ENCODE measurements at regions not wholly inside any gene's neighbourhood (a gene's known extent, or its start where the extent isn't known, plus 50 kb on each side); places are given as distances from the start of the nearest gene placed in this dataset.

DNA sequence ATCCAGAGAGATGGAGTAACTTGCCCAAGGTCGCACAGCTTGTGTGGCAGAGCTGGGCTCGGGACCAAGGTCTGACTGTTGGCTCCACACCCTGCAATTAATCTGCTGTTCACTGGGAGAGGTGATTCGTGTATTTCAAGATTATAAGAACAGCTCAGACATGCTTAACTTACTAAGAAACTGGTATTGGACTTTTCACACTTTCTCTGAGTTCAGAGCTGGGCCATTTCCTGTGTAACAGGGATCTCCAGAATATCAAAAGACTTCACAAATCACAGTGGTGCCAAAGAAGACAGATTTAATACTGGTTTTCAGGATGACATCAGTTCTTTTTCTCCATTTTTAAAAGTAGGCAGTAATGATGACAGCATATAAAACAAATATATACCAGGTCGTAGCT is 156.8 kb upstream of the UBE2E1 start:
- no peak for DNase-seq (ENCODE audit: low read depth)
- TF ChIP-seq, protein P1, sequence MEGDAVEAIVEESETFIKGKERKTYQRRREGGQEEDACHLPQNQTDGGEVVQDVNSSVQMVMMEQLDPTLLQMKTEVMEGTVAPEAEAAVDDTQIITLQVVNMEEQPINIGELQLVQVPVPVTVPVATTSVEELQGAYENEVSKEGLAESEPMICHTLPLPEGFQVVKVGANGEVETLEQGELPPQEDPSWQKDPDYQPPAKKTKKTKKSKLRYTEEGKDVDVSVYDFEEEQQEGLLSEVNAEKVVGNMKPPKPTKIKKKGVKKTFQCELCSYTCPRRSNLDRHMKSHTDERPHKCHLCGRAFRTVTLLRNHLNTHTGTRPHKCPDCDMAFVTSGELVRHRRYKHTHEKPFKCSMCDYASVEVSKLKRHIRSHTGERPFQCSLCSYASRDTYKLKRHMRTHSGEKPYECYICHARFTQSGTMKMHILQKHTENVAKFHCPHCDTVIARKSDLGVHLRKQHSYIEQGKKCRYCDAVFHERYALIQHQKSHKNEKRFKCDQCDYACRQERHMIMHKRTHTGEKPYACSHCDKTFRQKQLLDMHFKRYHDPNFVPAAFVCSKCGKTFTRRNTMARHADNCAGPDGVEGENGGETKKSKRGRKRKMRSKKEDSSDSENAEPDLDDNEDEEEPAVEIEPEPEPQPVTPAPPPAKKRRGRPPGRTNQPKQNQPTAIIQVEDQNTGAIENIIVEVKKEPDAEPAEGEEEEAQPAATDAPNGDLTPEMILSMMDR (conservative IDR thresholded peaks at IDR 0.05; ENCODE audit: low read length), result no peak
- H3K4me3 ChIP-seq (ENCODE audit: low read length), result no peak overlapping the region

GRCh38 chr3:23649448-23649847 is 156.3 kb upstream of the UBE2E1 start:
- DNase-seq (ENCODE audit: low read depth), result no peak
- TF ChIP-seq, protein P1 (conservative IDR thresholded peaks at IDR 0.05; ENCODE audit: low read length), result no peak
- no peak overlapping the region for H3K4me3 ChIP-seq (ENCODE audit: low read length)

GRCh38 chr3:23650371-23651140 is 155.2 kb upstream of the UBE2E1 start:
- H3K4me3 ChIP-seq (ENCODE audit: low read length), result no peak overlapping the region
- peak; percentile 81 for DNase-seq (ENCODE audit: low read depth)
- TF ChIP-seq, protein P1 (conservative IDR thresholded peaks at IDR 0.05; ENCODE audit: low read length), result no peak

DNA sequence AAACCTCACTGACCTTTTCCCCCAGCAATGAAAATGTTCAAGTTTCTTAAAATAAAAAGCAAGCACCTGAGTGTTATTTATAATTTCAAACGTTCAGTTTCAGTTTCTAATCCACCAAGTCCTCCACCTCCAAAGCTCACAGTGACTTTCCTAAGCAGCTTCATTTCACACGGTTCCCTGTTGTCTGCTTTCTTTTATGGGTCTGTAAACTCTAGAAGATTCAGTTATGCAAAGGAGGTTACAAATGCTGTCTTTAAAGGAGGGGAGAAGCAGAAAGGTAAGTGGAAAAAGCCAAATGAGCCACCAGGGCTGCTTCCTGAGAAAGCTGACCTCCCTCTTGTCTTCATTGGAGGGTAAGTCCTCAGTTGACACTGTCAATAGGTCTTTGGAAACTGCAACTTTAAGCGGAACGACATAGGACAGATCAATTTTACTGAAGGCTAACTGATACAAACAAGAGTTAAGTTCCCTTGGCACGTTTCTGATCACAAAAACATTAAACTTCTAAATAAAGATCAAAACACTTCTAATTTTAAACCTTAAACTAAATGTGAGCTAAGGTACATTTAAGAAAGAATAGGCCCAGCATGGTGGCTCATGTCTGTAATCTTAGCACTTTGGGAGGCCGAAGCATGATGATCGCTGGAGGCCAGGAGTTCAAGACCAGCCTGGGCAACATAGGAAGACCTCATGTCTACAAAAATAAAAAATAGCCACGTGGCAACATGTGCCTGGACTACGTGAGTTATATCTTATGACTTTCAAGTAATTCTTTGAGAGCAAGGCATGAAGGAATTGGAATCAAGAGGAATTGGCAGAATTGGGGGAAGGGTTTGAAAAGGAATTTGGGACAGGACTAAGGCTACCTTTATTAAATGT is 151.9 kb upstream of the UBE2E1 start:
- no peak for DNase-seq (ENCODE audit: low read depth)
- H3K4me3 ChIP-seq (ENCODE audit: low read length), result no peak overlapping the region
- TF ChIP-seq, protein P1 (conservative IDR thresholded peaks at IDR 0.05; ENCODE audit: low read length), result no peak

DNA sequence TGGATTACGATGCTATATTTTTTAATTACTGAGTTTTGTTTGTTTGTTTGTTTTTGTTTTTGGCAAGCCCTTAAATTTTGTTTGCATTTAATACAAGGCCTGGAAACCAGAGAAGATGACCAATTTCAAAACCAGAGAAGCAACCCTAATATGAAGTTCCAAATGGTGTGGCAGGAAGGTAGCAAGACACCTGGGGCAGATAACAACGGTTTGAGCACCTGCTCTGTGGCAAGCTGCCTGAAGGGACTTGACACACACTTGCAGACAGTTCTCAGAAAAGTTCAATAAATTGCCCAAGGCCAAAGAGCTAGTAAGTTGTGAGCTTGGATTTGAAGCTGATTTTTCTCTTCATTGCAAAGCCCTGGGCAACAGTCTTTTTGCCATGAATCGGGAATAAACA is 151.2 kb upstream of the UBE2E1 start:
- H3K4me3 ChIP-seq (ENCODE audit: low read length), result no peak overlapping the region
- DNase-seq (ENCODE audit: low read depth), result no peak

DNA sequence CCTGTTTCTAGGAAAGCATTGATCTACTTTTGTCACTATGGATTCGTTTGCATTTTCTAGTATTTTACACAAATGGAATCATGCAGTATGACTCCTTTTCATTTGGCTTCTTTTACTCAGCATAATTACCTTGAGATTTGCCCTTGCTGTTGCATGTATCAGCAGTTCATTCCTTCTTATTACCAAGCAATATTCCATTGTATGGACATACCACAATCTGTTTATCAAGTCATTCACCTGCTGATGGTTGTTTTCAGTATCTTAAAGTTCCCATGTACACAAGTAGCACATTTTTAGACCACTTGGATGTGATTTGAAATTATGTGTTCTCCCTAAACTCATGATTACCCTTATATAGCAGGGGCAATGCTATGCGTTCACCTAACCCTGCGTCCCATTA is 150.0 kb upstream of the UBE2E1 start:
- DNase-seq (ENCODE audit: low read depth), result no peak
- no peak overlapping the region for H3K4me3 ChIP-seq (ENCODE audit: low read length)
- TF ChIP-seq, protein P1 (conservative IDR thresholded peaks at IDR 0.05; ENCODE audit: low read length), result no peak

More for the DNA sequence above, 151.2 kb upstream of the UBE2E1 start:
- TF ChIP-seq, protein P1 (conservative IDR thresholded peaks at IDR 0.05; ENCODE audit: low read length), result no peak
